H9 (cell line): ENCODE measurements at regions not wholly inside any gene's neighbourhood (a gene's known extent, or its start where the extent isn't known, plus 50 kb on each side); places are given as distances from the start of the nearest gene placed in this dataset.

ENCODE experiments used
- DNase-seq: peaks from one replicate; pipeline ENCODE4 v3.0.0-alpha.2; 2017
- H2AFZ ChIP-seq: one replicate; pipeline ENCODE4 v1.6.1; 2013; ENCODE audit warnings: mild to moderate bottlenecking, low read length, control low read depth, moderate library complexity
- H2AK5ac ChIP-seq: 2 replicates; pipeline ENCODE4 v1.6.1; 2013; ENCODE audit warnings: low read length, control low read depth, mixed read lengths; ENCODE audit not compliant: insufficient read length
- H2BK120ac ChIP-seq: one replicate; pipeline ENCODE4 v1.6.1; 2013; ENCODE audit warnings: low read depth, mild to moderate bottlenecking, low read length, control low read depth, inconsistent platforms; ENCODE audit not compliant: poor library complexity, severe bottlenecking
- H2BK12ac ChIP-seq: 2 replicates; pipeline ENCODE4 v1.6.1; 2013; ENCODE audit warnings: low read length, control low read depth, mixed read lengths, low read depth; ENCODE audit not compliant: insufficient read length
- H2BK15ac ChIP-seq: 2 replicates; pipeline ENCODE4 v1.6.1; 2013; ENCODE audit warnings: low read depth, low read length, control low read depth
- H2BK20ac ChIP-seq: one replicate; pipeline ENCODE4 v1.6.1; 2013; ENCODE audit warnings: low read depth, mild to moderate bottlenecking, low read length, control low read depth, inconsistent platforms; ENCODE audit not compliant: poor library complexity, severe bottlenecking
- H2BK5ac ChIP-seq: 2 replicates; pipeline ENCODE4 v1.6.1; 2013; ENCODE audit warnings: low read length, control low read depth, mixed read lengths; ENCODE audit not compliant: insufficient read length
- H3K14ac ChIP-seq: 2 replicates; pipeline ENCODE4 v1.6.1; 2013; ENCODE audit warnings: low read length, control low read depth; ENCODE audit not compliant: insufficient read depth
- H3K18ac ChIP-seq: 2 replicates; pipeline ENCODE4 v1.6.1; 2013; ENCODE audit warnings: low read depth, mild to moderate bottlenecking, mixed read lengths, low read length, control low read depth; ENCODE audit not compliant: insufficient read length
- H3K23ac ChIP-seq: 2 replicates; pipeline ENCODE4 v1.6.1; 2013; ENCODE audit warnings: low read length, control low read depth, mixed read lengths, low read depth; ENCODE audit not compliant: insufficient read length
- H3K23me2 ChIP-seq: 2 replicates; pipeline ENCODE4 v1.6.1; 2013; ENCODE audit warnings: low read depth, mild to moderate bottlenecking, mixed read lengths, low read length, control low read depth; ENCODE audit not compliant: insufficient read length, poor library complexity, severe bottlenecking
- H3K27ac ChIP-seq: 2 replicates; pipeline ENCODE4 v1.5.1; 2013; ENCODE audit warnings: low read length, control low read depth, mixed read lengths, low read depth; ENCODE audit not compliant: insufficient read length
- H3K27me3 ChIP-seq: 2 replicates; pipeline ENCODE4 v1.6.1; 2013; ENCODE audit warnings: low read length, control low read depth, inconsistent platforms; ENCODE audit not compliant: insufficient read depth
- H3K4ac ChIP-seq: 2 replicates; pipeline ENCODE4 v1.6.1; 2013; ENCODE audit warnings: low read depth, mild to moderate bottlenecking, control low read depth, inconsistent platforms, low read length, moderate library complexity
- H3K4me1 ChIP-seq: 2 replicates; pipeline ENCODE4 v1.6.1; 2013; ENCODE audit warnings: low read length, control low read depth, inconsistent platforms; ENCODE audit not compliant: insufficient read depth
- H3K4me2 ChIP-seq: 2 replicates; pipeline ENCODE4 v1.6.1; 2013; ENCODE audit warnings: low read length, control low read depth, mixed read lengths; ENCODE audit not compliant: insufficient read length, insufficient read depth
- H3K56ac ChIP-seq: 2 replicates; pipeline ENCODE4 v1.6.1; 2013; ENCODE audit warnings: low read depth, mild to moderate bottlenecking, mixed read lengths, low read length, control low read depth; ENCODE audit not compliant: insufficient read length
- H3K79me1 ChIP-seq: 2 replicates; pipeline ENCODE4 v1.6.1; 2013; ENCODE audit warnings: low read depth, mild to moderate bottlenecking, moderate library complexity, low read length, control low read depth, inconsistent platforms; ENCODE audit not compliant: insufficient read depth, poor library complexity, severe bottlenecking
- H3K79me2 ChIP-seq: 2 replicates; pipeline ENCODE4 v1.6.1; 2013; ENCODE audit warnings: low read length, control low read depth, inconsistent platforms; ENCODE audit not compliant: insufficient read depth
- H3K9ac ChIP-seq: 2 replicates; pipeline ENCODE4 v1.6.1; 2013; ENCODE audit warnings: low read length, control low read depth, mixed read lengths; ENCODE audit not compliant: insufficient read length; ENCODE audit errors: extremely low read depth
- H3K9me3 ChIP-seq: one replicate; pipeline ENCODE4 v1.6.1; 2013; ENCODE audit warnings: low read depth, low read length, inconsistent platforms; ENCODE audit not compliant: control insufficient read depth
- H3T11ph ChIP-seq: one replicate; pipeline ENCODE4 v1.6.1; 2013; ENCODE audit warnings: mild to moderate bottlenecking, low read length, control low read depth, inconsistent platforms
- H4K20me1 ChIP-seq: one replicate; pipeline ENCODE4 v1.6.1; 2013; ENCODE audit not compliant: control insufficient read depth, insufficient read length, insufficient read depth
- H4K5ac ChIP-seq: 2 replicates; pipeline ENCODE4 v1.6.1; 2013; ENCODE audit warnings: low read depth, mild to moderate bottlenecking, mixed read lengths, low read length, control low read depth; ENCODE audit not compliant: insufficient read length
- H4K8ac ChIP-seq: replicated peaks from 2 replicates; pipeline ENCODE4 v1.6.1; 2013; ENCODE audit warnings: low read length, control low read depth, mixed read lengths, low read depth; ENCODE audit not compliant: insufficient read length
- H4K91ac ChIP-seq: 2 replicates; pipeline ENCODE4 v1.6.1; 2013; ENCODE audit warnings: low read depth, mild to moderate bottlenecking, moderate library complexity, mixed read lengths, low read length, control low read depth; ENCODE audit not compliant: insufficient read length
- H3K27ac Mint-ChIP-seq, 3 experiments: 2 replicates in 2 of 3; 3 replicates in 1 of 3; pipeline ENCODE4 v1.8.0; 2020 to 2021; ENCODE audit warnings: mixed read lengths in 3 of 3, mild to moderate bottlenecking in 1 of 3, moderate library complexity in 1 of 3
- H3K27me3 Mint-ChIP-seq: 2 replicates; pipeline ENCODE4 v1.8.0; 2021; ENCODE audit warnings: low read depth, mild to moderate bottlenecking, moderate library complexity, mixed read lengths
- H3K36me3 Mint-ChIP-seq, 3 experiments: 2 replicates in 2 of 3; 3 replicates in 1 of 3; pipeline ENCODE4 v1.8.0; 2020 to 2021; ENCODE audit warnings: low read depth in 3 of 3, mixed read lengths in 3 of 3; ENCODE audit not compliant: insufficient read depth in 1 of 3
- H3K4me1 Mint-ChIP-seq, 2 experiments: 2 replicates each; pipeline ENCODE4 v1.8.0; 2020; ENCODE audit warnings: mixed read lengths in 2 of 2
- H3K4me3 Mint-ChIP-seq, 2 experiments: 2 replicates in 1 of 2; 3 replicates in 1 of 2; pipeline ENCODE4 v1.8.0; 2020 to 2021; ENCODE audit warnings: mild to moderate bottlenecking in 2 of 2, mixed read lengths in 2 of 2, moderate library complexity in 1 of 2
- H3K9me3 Mint-ChIP-seq, 2 experiments: 2 replicates in 1 of 2; 3 replicates in 1 of 2; pipeline ENCODE4 v1.8.0; 2020; ENCODE audit warnings: mild to moderate bottlenecking in 2 of 2, mixed read lengths in 2 of 2, moderate library complexity in 1 of 2
- WGBS: extraction: QIAGEN DNeasy Blood & Tissue Kit; methylation state at CpG from one replicate; pipeline ENCODE4 v1.1.7; 2013; ENCODE audit warnings: missing lambda C conversion rate, low lambda C conversion rate, mixed read lengths; ENCODE audit not compliant: insufficient read length; ENCODE audit errors: extremely low coverage; 5-methylcytosine and 5-hydroxymethylcytosine counted together
- TF ChIP-seq, protein P1 (sequence below): fragments of 200-600 bp; sonication (generic); conservative IDR thresholded peaks from 3 replicates; pipeline ENCODE4 v1.8.0; 2021; ENCODE audit warnings: antibody characterized with exemption, mild to moderate bottlenecking

DNA sequence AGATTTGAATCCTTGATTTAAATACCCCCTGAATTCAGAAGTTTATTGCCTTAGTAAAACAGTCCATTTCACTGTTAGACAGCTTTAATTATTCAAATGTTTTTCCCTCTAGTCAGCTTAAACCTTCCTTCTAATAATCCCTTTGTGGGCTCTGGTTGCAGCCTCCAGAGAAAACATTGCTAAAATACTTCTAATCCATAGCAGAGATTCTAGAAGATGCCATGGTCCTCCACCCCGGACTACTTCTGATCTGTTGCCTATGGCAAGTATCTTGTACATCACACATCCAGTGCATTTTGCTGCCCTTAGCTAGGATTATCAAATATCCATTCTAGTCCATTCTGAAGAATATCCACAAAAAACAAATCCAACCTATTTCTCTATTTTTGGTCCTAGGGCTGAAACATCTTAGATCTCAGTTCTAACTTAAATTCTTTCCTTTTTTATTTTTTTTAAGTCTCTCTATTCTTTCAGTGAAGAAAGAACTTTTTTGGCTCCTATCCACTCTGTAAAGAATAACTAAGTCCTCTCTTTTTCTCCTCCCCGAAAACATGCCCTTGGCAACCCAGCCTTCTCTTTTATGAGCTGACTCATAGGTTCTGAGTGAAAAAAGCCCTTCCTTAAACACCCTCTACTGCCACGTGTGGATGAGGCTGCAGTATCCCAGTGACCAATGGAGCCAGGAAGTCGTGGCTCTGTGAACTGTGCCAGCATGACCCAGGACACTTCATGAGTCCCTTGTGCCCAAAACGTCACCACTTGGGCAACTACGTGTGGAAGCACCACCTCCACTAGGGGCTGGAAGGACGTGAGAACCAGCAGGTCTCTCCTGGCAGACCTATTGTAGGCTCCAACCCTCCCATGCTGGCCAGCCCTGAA lies 349.8 kb downstream of the TNS1 start:
- Histone ChIP-seq H4K91ac (no peak overlapping the region), H3K23ac (no peak overlapping the region), H2AK5ac (no peak overlapping the region), H2BK120ac (no peak overlapping the region), H2AFZ (no peak overlapping the region), H3K14ac (no peak overlapping the region), H3K4me2 (no peak overlapping the region), H2BK15ac (no peak overlapping the region), H3K79me1 (no peaks in the 10 kb centered on the region), H3T11ph (no peak overlapping the region), H3K27me3 (no peaks in the 10 kb centered on the region), H2BK12ac (no peak overlapping the region), H3K18ac (no peak overlapping the region), H3K27ac (no peak overlapping the region), H4K5ac (no peak overlapping the region), H3K9ac (no peak overlapping the region), H3K4me1 (peaks cover 2% of the 10 kb centered on the region; the same call in 1 of the 2 replicates), H2BK20ac (no peak overlapping the region), H3K23me2 (no peaks in the 10 kb centered on the region), H4K8ac (no peak overlapping the region), H4K20me1 (no peaks in the 10 kb centered on the region), H3K4ac (no peak overlapping the region), H3K79me2 (no peaks in the 10 kb centered on the region), H3K9me3 (no peaks in the 10 kb centered on the region), H3K56ac (no peak overlapping the region), H2BK5ac (no peak overlapping the region)
- no CpG with 5 or more reads among the region's 7 CpGs for WGBS
- DNase-seq = no peak
- Mint-ChIP-seq H3K4me1 (peaks cover 24 to 43% of the 10 kb centered on the region in 2 experiments), H3K27ac (no peak overlapping the region; a peak in 1 of 7 replicates), H3K36me3 (no peaks in the 10 kb centered on the region), H3K27me3 (peaks cover 2% of the 10 kb centered on the region; the same call in 1 of the 2 replicates), H3K4me3 (no peak overlapping the region), H3K9me3 (no peaks in the 10 kb centered on the region)
- TF ChIP-seq, protein P1, sequence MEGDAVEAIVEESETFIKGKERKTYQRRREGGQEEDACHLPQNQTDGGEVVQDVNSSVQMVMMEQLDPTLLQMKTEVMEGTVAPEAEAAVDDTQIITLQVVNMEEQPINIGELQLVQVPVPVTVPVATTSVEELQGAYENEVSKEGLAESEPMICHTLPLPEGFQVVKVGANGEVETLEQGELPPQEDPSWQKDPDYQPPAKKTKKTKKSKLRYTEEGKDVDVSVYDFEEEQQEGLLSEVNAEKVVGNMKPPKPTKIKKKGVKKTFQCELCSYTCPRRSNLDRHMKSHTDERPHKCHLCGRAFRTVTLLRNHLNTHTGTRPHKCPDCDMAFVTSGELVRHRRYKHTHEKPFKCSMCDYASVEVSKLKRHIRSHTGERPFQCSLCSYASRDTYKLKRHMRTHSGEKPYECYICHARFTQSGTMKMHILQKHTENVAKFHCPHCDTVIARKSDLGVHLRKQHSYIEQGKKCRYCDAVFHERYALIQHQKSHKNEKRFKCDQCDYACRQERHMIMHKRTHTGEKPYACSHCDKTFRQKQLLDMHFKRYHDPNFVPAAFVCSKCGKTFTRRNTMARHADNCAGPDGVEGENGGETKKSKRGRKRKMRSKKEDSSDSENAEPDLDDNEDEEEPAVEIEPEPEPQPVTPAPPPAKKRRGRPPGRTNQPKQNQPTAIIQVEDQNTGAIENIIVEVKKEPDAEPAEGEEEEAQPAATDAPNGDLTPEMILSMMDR = no peak
